OCI-LY7 (cell line): ENCODE measurements at regions not wholly inside any gene's neighbourhood (a gene's known extent, or its start where the extent isn't known, plus 50 kb on each side); places are given as distances from the start of the nearest gene placed in this dataset.

Experiments
- EZH2phosphoT487 ChIP-seq: fragments of 200-600 bp; sonication (generic); IDR thresholded peaks from 2 replicates; pipeline ENCODE4 v1.6.1; 2018; ENCODE audit warnings: low read depth, borderline replicate concordance, mild to moderate bottlenecking, mixed run types, antibody characterized with exemption, low read length, moderate library complexity, mixed read lengths
- TF ChIP-seq, protein P1 (sequence below): fragments of 200-600 bp; sonication (generic); conservative IDR thresholded peaks from 2 replicates; pipeline ENCODE4 v1.5.1; 2014; ENCODE audit warnings: mild to moderate bottlenecking, antibody characterized with exemption, low read length, moderate library complexity, mixed read lengths

- TF ChIP-seq, protein P1, sequence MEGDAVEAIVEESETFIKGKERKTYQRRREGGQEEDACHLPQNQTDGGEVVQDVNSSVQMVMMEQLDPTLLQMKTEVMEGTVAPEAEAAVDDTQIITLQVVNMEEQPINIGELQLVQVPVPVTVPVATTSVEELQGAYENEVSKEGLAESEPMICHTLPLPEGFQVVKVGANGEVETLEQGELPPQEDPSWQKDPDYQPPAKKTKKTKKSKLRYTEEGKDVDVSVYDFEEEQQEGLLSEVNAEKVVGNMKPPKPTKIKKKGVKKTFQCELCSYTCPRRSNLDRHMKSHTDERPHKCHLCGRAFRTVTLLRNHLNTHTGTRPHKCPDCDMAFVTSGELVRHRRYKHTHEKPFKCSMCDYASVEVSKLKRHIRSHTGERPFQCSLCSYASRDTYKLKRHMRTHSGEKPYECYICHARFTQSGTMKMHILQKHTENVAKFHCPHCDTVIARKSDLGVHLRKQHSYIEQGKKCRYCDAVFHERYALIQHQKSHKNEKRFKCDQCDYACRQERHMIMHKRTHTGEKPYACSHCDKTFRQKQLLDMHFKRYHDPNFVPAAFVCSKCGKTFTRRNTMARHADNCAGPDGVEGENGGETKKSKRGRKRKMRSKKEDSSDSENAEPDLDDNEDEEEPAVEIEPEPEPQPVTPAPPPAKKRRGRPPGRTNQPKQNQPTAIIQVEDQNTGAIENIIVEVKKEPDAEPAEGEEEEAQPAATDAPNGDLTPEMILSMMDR = no peak
- no peak for TF ChIP-seq EZH2phosphoT487
These were observed 82.9 kb downstream of the CLDN1 start for GRCh38 chr3:190239325-190239724.
